HG03108 (cell line): ENCODE measurements at regions not wholly inside any gene's neighbourhood (a gene's known extent, or its start where the extent isn't known, plus 50 kb on each side); places are given as distances from the start of the nearest gene placed in this dataset.

ENCODE experiments used
- ATAC-seq: cut with Tn5 transposase; IDR thresholded peaks from one replicate; pipeline ENCODE4 v1.9.1; 2021; ENCODE audit warnings: moderate library complexity; ENCODE audit not compliant: unreplicated experiment

DNA sequence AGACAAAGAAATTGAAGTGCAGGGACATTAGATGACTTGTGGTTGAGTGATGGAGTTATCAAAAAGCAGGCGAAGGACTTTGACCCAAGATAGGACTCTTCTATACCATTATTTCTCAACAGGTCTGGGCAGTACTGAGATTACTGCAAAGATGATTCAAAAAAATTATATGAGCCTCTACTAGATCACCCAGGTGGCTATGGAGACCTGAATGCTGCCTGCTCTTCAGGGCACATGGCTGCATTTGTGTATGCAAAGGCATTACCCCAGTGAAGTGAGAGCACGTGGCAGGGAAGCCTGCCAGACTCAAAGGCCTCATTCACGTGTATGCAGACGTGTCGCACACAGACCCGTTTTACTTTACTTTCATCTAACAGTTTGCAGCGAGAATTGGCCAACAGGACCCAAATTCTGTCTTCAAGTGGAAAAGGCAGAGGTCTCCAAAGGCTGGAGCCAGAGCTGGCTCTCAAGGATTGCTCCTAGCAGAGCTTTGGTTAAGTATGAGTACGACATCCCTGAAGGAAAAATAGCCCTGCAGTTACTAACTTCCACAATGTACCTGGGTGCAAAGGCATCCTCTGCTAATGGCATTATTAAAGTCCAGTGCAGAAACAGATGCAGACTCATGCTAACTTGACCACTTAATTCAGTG is 113.8 kb upstream of the ARMC2 start:
- no peak for ATAC-seq

DNA sequence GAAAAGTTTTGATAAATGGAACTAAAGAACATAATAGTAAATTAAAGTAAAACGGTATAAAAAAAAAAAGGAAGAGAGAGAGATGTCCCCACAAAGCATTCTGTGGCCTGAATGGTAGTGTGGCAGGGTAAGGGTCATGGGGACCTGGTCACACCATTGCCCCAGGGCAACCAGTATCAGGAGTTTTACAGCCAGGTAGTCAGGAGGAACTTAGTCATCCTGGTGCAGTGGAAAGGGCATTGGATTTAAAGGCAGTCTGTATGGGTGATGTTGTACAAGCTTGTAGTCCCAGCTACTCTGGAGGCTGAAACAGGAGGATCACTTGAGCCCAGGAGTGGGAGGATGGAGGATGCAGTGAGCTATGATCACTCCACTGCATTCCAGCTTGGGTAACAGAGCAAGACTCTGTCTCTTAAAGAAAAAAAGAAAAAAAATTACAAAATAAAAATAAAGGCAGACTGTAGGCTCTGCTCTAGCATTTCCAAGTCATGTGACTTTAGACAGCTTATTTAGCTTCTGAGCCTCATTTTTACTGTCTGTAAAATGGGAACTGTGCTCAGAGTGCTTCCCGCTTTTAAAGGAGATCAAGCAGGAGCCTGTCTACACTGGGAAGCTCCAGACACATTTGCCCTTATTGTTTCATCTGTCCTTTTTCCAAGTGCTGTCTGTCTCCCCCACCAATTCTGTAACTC is 112.8 kb upstream of the ARMC2 start:
- no peak for ATAC-seq

GRCh38 chr6:108736002-108736361 is 112.2 kb upstream of the ARMC2 start:
- ATAC-seq, result no peak

- no peak for ATAC-seq
Observed at GRCh38 chr6:108736832-108737231, 111.4 kb upstream of the ARMC2 start.

GRCh38 chr6:108737594-108738546 is 110.4 kb upstream of the ARMC2 start:
- no peak for ATAC-seq

DNA sequence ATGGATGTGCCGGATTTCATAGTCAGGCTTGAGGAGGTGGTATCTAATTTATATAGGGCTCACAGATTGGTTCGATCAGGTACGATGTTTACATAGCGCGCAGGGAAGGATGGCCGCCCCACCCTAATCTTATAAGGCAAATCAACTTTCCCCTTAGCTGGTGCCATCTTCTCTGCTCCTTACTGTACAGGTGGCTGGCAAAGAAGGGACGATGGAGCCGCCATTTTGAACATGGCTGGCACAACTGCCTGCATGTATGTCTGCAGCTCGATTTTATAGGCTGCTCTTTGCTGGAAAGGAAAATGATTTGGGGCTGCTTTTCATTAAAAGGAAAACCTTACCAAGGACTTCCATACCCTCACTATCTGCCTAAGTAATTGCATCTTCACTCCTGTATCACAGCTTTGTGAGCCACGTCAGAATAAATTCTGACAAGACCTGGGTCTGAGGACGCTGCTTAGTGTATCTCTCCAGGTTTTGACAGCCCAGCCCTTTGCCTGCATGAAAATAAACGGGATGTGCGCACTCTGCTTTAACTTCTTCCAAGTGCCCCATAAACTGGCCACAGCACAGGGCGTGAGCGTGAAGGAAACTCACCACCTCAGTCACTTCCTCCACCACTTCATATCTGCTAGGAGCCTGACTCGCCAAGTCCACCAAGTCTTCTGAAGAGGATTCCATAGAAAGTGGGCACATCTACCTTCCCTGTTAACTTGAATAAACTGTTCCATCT is 109.4 kb upstream of the ARMC2 start:
- no peak for ATAC-seq

DNA sequence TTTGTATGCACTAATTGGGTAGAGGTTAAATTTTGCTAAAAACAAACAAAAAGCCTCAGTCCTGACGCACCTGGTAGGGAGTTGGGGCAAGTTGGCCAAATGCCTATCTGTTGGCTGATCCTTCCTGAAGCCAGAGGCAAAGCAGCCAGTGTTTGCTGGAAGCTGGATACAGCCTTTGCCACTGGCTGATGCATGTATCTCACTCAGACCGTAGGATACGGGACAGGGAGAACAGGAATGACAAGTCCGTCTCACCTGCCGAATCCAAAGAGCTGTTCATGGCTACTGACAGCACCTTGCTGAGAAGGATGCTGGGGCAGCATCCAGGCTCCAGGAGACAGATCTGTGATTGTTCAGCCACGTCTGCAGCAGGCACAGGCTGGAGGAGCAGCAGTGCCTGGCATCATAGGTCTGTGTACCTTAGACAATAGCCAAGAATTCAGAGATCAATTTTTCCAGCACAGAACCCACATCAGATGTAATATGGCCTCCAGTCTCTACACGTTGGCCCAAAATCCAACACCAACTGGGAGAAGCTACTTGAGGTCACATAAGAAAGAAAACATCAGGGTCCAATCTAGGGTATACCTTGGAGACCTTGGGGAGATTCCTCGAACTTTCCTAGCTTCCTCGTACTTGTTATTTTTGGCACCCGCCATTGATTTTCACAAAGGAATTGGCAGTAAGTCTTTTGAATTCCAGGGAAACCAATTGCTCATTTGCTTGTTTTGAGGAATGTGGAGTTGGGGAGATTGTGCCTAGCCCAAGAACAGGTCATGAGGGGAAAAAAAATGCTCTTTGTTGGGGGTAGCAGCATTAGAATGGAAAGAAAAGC is 108.5 kb upstream of the ARMC2 start:
- ATAC-seq, result no peak

GRCh38 chr6:108741331-108741989 is 106.8 kb upstream of the ARMC2 start:
- ATAC-seq, result no peak

GRCh38 chr6:108742041-108742440 is 106.2 kb upstream of the ARMC2 start:
- ATAC-seq, result no peak

DNA sequence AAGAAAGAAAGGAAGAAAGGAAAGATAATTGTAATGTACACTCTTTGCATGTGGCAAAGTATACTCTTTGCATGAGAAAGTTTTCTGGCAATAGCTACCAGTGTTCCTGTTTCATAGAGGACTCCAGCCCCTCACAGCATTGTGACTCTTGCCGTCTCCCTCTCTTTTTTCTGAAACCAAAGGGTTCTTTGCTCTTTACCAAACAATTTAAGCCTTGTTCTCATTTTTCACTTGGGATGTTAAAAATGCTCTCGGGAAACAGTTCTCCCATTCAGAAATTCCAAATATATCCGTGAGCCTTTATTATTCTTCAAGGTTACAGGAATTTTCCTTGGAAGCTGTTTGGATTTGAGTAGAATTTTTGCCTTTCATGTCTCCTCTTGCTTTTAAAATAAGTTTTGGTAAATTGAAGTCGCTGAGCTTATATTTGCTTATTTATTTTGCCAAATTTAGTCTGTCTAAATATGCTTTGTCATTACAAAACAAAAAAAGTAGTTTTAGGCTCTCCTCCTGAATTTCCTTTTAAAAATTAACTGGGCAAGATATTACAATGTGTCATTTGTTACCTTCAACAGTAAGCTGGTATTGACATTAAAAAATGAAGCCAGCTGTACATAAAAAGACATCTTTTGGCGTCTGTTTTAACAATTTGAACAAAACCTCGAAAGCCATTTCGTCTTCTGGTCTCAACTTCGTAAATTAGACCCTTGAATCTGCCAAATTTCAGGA is 103.8 kb upstream of the ARMC2 start:
- ATAC-seq, result no peak

DNA sequence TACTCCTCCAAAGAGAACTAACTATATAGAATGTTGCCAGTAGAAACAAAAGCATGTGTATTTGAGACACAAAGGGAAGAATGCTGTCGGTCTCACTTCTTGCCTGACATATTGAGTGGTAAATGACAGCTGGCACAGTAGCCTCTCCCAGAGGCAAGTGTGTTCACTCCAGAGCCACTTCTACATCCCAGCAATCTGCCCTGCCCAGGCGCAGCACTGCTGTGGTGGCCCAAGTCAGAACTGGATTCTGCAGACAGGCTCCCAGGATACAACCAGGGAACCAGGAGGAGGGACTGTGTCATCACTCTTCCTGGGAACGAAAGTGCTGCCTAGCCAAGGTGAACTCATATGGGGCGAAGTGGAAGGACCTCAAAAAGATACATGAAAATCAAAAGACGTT is 103.2 kb upstream of the ARMC2 start:
- no peak for ATAC-seq

DNA sequence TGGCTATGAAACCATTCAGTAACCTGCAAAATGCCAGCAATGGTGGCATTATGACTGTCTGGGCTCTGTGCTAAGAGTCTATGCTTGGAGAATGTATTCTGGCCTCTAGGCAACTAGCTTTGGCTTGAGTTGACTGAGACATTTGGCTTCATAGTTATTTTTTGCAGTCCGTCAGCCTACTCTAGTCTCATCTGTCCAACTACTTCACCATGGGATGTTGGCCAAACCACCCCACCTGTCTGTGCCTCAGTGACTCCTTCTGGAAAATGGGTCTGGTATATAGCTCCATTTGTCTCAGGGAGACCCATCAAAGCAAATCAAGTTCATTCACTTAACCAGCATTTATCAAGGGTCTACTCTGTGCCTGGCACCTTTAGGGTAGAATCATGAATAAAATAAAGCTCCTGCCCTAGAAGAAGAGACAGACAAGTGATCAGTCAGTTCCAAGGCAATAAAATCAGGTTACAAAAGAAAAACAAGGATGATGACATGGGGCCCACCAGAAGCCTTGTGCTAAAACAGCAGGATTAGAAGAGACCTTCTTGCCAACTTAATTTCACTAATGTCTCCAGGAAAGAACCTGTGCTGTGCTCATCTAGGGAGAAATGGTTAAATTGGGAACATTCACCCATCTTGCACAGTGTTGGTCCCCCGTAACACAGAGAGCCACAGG is 102.4 kb upstream of the ARMC2 start:
- no peak for ATAC-seq

GRCh38 chr6:108746366-108746765 is 101.9 kb upstream of the ARMC2 start:
- no peak for ATAC-seq

DNA sequence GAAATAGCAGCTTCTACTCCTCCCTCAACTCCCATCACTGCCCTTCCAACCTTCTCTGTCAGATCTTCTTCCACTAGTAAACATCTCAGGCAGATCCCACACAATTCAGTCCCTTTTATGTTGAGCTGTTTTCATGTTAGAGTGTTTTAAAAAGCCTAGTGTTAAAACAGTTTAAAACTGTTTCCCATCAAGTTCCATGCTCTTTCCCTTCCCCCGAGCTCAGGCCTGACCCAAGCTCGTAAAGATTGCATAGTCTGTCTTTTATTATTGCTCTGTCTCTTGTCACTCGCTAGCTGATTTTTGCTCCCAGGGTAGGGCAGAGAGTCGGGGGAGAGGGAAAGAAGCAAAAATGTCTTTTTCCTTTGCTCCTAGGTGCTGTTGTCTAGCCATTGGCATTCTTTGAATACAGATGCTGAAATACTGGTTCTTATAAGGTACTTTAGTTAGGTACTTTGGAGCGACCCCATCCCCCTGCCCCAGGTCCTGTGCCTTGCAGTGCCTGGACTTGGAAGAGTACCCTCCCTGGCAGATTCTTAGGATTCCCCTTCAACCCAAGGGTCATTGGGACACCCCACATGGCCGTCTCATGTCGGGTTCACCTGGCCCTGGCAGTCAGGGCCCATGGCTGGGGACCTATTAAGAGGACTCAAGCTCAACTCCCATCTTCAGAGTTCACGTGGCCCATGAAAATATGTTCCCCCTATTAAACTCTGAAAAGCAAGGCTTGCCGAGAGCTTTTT is 101.2 kb upstream of the ARMC2 start:
- no peak for ATAC-seq

GRCh38 chr6:108748055-108748454 is 100.2 kb upstream of the ARMC2 start:
- no peak for ATAC-seq

DNA sequence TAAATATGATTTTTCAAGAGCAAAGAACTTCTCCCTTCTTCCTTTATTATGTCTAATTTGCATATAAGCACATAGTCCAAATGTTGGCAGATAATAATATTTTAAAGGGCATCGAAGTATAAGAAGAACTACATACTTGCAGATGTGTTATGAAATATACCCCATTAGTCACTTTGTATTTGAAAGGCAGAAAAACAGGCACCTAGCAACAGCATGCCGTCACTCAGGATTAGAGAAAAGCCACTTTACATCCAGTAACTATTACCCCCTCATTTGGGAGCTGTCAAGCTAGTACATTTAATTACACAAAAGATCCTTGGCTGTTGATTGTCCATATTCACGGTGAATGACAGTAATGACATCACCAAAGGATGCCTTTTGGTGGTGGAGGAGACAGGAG is 99.3 kb upstream of the ARMC2 start:
- no peak for ATAC-seq

DNA sequence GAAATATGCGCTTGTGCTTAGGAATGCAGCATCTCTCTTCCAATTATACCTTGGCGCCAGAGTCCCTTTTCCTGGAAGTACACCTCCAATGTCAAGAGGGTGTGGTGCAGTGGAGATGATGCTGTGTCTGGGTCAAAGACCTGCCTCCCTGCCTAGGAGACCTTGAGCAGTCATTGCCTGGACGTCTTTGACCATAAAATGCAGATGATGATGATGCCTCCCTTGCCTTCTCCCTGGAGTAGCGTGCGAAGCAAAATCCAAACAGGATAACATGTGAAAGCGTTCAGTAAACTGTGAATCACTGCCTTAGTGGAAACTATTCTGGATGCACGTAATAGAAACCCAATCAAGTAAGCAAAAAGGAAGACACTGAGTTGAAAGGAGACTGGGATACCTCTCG is 97.4 kb upstream of the ARMC2 start:
- ATAC-seq, result no peak

- no peak for ATAC-seq
Observed at GRCh38 chr6:108751282-108751681, 96.9 kb upstream of the ARMC2 start.
